ENCODE measurements at regions not wholly inside any gene's neighbourhood (a gene's known extent, or its start where the extent isn't known, plus 50 kb on each side); places are given as distances from the start of the nearest gene placed in this dataset.

DNA sequence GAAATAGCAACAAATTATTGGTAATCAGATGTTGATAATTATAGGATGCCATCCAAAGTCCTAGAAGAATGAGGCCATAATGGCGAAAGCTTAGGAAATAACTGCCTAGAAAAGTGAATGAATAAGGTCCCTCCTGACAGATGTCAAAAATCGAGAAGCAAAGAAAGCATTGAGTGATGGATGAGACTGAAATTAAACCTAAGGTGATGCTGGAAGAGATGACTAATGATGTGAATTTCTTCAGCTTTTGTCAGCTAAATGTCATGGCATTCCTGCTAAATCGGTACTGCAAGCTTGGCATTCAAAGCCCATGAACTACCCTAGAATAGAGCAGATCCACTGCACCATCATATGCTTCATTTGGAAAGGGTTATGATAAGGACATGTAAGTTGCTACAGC lies 74.8 kb upstream of the RGPD4 start:
- TF ChIP-seq, protein P1, sequence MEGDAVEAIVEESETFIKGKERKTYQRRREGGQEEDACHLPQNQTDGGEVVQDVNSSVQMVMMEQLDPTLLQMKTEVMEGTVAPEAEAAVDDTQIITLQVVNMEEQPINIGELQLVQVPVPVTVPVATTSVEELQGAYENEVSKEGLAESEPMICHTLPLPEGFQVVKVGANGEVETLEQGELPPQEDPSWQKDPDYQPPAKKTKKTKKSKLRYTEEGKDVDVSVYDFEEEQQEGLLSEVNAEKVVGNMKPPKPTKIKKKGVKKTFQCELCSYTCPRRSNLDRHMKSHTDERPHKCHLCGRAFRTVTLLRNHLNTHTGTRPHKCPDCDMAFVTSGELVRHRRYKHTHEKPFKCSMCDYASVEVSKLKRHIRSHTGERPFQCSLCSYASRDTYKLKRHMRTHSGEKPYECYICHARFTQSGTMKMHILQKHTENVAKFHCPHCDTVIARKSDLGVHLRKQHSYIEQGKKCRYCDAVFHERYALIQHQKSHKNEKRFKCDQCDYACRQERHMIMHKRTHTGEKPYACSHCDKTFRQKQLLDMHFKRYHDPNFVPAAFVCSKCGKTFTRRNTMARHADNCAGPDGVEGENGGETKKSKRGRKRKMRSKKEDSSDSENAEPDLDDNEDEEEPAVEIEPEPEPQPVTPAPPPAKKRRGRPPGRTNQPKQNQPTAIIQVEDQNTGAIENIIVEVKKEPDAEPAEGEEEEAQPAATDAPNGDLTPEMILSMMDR (conservative IDR thresholded peaks at IDR 0.05; ENCODE audit: low read depth in 2 of 2): no peak
- TF ChIP-seq POLR2AphosphoS5 (IDR thresholded peaks at IDR 0.05; ENCODE audit: low read depth): no peak
